SK-N-MC (cell line): ENCODE measurements at regions not wholly inside any gene's neighbourhood (a gene's known extent, or its start where the extent isn't known, plus 50 kb on each side); places are given as distances from the start of the nearest gene placed in this dataset.

ENCODE experiments used
- EZH2 ChIP-seq: fragments of 200-600 bp; sonication (generic); IDR thresholded peaks from one replicate; pipeline ENCODE4 v1.6.1; 2017; ENCODE audit warnings: antibody characterized with exemption
- POLR2AphosphoS5 ChIP-seq: IDR thresholded peaks from 2 replicates; pipeline ENCODE4 v1.6.1; 2012; ENCODE audit warnings: mild to moderate bottlenecking, low read depth, low read length, borderline replicate concordance

DNA sequence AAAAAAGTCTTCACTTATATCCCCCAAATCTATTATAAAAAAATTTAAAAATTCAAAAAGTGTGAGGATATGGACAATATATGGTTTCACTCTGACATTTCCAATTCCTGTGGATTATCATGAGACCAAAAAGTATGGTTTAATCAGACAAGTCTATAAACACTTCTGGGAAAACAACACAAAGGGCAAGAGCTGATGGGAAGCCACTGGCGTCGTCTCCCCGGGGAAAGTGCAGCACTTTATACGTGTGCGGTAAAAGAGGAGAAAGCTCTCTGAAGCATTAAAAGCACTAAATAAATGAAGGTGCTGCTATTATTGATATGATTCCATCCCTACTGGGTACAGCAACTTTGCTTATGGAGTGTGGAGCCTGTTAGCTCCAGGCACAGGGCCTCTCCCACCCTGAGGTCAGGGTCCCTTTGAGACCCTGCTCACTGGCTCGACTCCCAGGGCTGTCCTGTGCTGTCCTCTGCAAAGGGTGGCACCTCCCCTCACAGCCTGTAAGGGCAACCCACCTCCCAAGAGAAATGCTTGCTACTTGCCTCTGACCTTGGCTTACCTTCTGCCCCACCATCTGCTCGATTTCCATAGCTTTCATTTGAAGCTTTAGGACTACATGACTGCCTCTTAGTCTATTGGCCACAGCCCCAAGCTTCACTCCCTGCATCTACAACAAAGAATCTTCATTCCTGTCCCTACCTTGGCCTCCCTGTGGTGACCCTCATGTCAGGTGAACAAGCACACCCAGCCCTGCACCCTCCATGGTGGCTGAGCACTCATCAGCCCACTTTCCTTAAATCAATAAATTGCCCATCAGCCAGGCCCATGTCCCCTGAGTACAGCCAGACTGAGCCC, 248.6 kb downstream of the HNRNPD start:
- TF ChIP-seq EZH2: no peak
- no peak for TF ChIP-seq POLR2AphosphoS5
